ENCODE measurements at regions not wholly inside any gene's neighbourhood (a gene's known extent, or its start where the extent isn't known, plus 50 kb on each side); places are given as distances from the start of the nearest gene placed in this dataset.

DNA sequence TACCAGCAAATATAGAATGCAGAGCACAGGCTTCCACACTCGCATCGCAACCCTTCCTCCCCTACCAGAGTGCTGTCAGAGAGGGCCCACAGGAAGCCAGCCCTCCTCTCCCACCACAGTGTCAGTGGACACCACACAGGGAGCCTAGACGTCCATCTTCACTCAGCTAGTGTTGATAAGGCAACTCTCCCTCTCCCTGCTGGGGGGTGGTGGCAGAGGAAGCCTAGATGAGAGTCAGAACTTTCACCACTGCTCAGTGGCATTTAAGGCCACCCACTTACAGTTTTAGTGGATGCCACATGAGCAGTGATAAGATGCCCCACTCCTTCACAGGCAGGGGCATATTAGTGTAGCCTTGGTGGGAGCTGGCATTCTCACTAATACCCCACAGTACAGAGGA, 109.8 kb upstream of the UBE3A start:
- no peak for TF ChIP-seq EZH2phosphoT487 (IDR thresholded peaks at IDR 0.05; ENCODE audit: insufficient read depth, low read depth)
- TF ChIP-seq EZH2 (IDR thresholded peaks at IDR 0.05; ENCODE audit: insufficient read depth, poor library complexity, severe bottlenecking): no peak
